Iris pigment epithelial cell (primary cell): ENCODE measurements at regions not wholly inside any gene's neighbourhood (a gene's known extent, or its start where the extent isn't known, plus 50 kb on each side); places are given as distances from the start of the nearest gene placed in this dataset.

ENCODE experiments used
- DNase-seq: peaks from one replicate; pipeline ENCODE4 v3.0.0-alpha.2; 2011; ENCODE audit warnings: low read depth

DNA sequence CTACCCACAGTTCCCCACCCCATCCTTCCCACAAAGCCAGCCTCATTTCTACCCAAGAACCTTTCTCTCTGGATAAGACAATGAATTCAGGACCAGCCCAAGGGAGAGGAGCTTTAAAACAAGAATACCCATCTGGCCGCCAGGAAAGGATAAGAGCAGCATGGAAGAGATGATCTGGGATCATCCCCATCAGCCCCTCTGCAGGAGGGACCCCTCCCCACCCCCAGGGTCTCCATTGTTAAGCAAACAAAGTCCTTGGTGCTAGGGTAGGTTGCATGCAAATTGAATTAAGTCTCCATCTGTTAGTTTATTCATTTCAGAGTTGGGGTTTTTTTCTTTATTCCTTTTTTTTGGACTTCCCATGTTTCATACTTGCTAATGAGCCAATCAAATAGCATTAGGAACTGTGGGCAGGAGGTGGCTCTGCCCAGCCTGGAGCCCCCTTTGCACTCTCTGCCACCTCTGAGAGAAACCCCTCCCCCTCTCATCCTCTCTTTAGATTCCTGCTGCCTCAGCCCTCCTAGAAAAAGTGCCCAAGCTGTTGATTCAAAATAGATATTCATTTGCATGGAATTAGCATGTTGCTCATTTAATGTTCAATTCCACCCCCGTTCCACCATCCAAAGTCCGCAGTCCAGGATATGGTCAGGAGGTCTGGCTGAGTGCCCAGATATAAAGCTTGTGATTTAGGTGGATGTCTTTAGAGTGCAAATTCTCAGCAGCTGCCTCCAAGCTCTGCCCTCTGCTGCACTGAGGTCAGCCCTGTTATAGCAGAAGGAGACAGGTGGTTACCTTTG, 138.5 kb upstream of the NCAM1 start:
- peak; percentile 15 for DNase-seq

DNA sequence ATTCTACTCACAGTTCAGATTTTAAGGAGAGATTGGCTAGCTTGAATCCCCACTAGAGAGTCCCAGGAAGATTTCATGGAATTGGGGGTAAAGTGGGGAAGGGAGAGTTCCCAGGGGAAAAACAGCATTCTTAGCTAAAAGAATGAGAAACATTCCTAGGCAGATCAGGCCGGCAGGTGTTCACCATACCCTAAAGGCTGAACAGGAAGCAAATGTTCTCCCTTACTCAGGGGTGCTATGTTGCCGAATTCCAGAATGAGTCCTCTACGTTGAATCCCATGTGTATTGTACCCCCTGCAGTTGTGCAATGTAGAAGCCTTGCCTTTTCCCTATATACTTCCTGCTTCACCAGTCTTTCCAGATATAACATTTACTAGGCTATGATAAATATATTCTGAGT, 135.2 kb upstream of the NCAM1 start:
- DNase-seq: no peak

DNA sequence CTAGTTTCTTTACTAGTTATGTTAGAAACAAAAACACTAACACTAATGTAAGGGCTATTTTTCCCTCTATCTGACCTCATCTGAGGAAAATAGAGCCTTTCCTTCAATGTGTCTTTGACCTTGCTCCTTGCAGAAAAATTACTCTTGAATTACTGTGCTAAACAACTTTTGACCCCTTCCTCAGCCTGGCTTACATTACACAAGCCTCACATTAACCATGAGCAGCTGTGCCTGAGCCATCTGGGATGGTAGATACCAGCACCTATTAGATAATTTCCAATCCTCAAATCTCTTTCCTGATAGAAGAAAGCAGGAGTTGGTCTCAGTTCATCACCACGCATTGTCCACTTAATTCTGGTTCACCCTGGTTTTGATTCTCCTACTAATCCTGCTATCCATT, 134.4 kb upstream of the NCAM1 start:
- no peak for DNase-seq

DNA sequence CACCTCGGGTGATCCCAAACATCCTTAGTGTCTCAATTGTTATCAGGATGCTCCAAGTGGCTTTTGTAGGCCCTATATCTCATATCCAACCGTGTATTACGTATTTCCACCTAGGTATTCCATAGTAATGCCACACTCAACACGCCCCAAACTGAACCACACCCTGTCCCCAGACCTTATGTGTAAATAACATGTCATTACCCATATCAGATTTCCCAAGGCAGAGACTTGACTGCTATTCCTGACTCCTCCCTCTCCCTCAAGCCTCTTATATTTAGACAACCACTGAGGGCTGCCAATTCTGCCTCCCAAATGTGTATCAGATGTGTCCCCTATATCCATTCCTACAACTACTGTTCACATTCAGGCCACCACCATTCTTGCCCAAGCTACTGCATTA, 132.8 kb upstream of the NCAM1 start:
- no peak for DNase-seq

DNA sequence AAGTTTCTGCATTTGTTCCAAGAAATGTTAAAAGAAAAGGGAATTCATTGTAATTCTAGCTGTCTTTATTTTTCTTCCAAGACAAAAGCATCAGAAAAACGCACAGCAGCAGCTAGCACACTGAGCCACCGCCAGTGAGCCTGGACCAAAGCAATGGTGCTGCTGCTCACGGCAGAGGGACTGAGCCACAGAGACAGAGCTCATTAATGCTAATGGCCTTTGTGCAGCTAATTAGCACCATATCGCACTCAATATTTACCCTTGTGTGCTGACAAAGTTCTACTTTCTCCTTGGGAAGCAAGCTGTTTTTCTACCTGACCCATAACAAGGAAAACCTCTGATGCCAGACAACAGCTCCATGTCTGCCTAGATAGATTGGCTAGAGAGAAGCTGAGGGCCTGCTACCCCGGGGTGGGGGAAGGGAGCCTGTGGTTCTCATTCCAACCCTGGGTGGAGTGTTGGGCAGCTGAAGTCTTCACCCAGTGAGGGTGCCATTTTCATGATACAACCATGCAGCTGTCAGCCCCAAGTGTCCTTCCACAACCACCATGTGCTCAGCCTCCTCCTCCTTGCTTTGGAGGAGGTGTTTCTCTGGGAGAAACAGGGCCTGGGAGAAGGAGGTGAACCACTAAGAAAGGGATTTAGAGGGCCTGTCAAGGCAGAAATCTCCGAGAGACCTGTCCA, 131.1 kb upstream of the NCAM1 start:
- DNase-seq: no peak

DNA sequence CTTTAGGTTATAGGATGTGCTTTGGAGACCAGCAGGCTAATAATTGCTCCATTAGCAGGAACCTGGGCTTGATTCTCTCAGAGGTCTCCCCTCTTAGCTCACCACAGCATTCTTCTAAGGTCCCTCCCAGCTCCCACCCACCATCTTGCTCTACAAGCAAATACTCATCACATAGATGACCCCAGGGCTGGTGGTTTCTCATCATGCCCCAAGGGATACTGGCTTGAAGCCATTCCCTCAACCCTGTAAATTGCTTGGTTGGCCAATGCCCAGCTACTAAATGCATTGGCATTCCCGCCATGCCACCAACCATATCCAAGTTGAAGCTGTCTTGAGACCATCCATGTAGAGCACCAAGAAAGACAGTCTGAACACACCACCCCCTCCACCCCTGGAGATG, 130.2 kb upstream of the NCAM1 start:
- DNase-seq: no peak

DNA sequence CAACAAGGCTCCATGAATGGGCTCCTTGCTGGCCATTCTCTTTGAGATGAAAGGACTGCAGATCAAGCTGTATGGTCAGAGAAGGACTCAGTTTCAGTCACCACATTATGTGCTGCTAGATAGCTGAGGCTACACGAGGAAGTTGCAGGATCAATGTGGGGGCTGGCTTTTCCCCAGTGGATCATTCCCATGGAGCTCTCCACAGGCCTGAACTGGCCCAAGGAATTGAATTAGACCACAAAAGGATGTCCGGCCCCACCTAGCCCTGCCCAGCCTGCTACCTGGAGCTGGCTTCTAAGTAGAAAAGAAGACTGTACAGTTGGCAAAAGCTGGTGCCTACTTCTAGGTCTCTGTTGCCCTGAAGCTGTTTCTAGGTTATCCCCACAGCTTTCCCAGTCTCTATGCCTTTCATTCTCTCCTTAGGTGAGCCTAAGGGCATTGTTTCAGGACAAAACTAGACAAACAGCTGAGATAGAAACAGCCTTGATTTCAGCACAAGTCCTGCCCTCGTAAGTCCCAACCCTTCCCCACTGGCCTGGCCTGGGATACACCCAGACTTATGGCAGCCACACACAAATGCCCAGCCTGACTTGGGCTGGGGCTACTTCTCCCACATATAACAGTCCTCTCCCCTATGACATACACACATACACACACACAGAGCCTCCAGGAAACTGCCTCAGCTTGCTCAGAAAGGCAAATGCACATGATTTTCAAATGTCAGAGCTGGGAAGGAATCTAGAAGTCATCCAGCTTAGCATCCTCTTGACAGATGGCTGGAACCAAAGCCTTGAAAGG, 129.1 kb upstream of the NCAM1 start:
- DNase-seq: no peak

DNA sequence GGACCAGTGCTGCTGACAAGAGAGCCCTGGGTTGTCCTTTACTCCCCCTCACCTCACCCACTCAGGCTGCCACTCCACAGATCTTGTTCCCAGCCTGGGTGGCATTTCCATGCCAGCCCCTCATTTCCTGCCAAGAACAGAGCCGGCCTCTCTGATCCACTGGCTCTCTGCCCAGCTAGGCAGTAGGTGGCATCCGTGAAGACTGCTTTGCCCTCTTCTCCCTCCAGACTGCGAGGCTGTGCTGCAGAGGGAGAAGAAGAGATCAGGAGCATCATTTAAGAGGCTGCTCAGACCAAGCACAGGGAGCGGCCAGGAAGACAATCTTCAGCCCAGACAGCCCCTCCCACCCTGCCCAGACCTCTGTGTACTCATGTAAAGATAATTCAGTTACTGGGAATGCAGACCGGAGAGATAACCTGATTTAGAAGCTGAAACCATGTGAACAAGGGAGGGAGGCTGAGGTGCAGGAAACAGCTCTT, 126.9 kb upstream of the NCAM1 start:
- DNase-seq: no peak

DNA sequence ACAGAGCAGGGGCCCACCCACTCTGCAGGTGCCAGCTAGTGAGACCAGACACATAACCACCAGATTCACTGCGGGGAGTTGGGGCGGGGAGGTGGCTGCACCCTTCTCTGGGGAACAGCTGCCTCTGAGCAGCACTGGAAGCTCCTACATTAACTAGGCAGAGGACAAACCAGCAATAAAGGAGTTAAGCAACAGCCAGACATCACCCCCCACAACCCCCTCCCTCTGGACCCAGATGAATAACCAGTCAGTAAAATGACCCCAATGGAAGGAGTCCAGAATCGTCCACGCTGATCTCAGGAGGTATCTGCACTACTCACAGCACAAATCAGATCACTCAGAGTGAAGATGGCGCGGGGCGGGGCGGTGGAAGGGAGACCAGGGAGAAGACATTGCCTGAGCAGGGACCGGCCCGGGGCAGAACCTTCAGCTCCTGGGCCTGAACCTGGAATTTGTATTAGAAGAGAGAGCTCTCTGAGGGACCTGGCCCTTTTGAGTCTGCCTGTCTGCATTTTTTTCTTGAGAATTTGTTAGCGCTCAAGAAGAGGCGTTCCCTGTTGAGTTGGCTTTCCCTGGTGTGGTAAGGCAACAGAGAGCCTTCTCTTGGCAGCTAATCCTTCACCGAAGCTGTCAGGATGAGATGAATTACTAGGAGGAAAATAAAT, 125.5 kb upstream of the NCAM1 start:
- DNase-seq: no peak

DNA sequence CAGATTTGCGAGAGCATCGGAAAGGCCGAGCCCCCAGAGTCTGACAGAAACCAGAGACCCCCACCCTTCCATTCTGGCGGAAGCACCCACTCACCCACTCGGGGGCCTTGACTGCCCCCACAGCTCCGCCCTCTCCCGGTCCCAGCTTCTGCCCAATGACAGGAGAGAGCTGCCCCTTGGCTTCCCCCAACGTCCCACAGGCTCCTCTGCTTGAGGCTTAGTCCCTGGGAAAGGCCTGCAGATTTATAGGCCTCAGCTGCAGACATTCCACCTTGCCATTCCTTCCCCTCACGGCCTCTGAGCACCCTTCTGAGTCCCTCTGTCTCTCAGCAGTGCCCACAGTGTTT, 125.0 kb upstream of the NCAM1 start:
- no peak for DNase-seq

DNA sequence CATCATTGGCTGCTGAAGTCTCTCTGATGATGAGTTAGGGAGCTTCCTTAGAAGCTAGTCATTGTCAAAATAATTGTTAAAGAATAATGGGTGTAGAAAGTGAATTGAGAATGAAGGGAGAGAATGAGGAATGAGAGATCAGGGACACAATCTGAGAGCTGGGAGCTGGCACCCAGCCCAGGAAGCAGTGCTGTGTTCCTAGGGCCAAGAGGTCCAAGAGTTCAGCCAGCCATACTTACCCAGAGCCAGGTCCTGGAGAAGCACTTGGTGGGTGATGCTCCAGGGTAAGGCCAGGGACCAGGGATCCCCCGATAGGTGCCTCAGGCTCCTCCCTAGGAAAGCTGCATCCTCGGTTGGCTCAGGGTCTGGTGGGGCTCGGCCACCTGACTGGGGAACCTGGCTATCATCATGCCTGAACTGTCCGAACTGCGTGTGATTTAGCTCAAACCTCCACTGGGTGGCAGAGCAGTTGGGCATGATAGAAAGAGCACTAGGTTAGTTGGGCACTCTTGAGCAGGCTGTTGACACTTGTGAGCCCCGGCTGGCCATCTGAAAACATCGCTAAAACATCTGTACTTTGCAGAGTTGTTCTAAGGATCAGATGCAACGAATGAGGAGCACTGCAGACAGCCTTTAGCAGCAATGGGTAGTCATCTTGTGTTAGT, 123.9 kb upstream of the NCAM1 start:
- peak; percentile 3 for DNase-seq

DNA sequence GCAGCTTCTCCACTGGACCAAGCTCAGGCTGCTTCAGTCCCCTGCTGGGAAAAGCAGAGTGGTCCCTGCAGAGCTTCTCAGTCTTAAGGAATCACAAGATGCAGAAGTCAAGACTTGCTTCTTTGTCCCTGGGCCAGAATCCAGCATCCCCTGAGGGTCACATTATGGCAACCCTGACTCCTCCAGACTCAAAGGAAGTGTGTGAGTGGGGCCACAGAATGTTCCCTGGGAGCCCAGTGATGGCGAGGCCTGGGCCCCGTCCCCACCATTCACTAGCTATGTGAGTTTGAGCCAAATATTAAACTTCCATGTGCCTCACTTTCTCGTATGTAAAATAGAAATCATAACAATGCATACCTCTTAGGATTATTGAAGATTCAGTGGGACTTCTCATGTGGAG, 122.2 kb upstream of the NCAM1 start:
- no peak for DNase-seq

DNA sequence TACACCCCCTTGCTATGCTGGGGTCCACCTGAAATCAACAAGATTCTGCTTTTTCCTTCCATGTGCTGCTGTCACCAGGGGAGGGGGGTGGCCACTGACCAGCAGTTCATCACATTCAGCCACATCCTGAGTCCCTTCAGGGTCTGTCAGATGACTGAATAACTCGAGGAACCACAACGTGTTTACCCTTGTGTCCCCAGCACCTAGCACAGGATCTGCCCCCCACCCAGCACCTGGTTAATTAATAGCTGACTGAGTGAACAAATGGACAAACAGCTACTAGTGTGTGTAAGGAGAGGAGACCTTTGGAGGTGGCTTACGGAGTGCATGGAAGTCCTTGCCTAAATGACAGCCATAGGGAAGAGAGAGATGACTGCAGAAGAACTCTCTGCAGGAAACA, 119.5 kb upstream of the NCAM1 start:
- DNase-seq: no peak

DNA sequence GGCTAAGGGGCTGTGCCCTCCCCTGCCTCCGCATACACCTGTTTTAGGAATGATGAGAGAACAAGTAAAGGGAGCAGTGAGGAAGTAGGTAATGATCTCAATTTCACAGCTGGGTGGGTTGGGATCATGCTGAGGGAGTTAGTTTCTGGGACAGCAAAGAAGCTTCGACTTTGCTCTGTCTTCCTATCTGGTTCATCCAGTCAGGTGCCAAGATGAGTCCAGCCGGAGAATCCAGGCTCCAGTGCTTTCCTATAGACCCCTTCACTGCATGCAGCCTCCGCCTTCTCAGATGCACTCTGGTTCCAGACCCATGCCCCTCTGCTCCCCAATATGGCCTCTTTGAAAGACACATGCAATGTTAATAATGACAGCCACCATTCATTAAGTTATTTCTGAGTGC, 119.1 kb upstream of the NCAM1 start:
- no peak for DNase-seq

DNA sequence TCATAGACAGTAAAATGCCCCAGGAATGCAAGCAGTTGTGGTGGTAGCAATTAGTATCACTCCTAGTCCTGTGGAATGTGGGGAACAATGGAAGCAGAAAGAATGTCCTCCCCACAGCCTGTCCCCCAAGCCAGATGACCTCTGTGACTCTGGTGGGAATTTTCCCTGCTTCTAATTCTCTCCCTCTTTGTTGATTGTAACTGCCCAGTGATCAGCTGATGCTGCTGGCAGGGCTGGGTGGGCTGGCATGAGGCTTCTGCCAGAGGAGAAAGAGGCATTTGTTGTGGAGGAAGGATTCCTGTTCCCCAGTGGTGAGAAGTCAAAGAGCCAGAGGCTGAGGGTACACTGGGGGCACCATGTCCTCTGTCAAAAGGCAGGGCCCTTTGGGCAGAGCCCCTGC, 116.7 kb upstream of the NCAM1 start:
- DNase-seq: no peak

DNA sequence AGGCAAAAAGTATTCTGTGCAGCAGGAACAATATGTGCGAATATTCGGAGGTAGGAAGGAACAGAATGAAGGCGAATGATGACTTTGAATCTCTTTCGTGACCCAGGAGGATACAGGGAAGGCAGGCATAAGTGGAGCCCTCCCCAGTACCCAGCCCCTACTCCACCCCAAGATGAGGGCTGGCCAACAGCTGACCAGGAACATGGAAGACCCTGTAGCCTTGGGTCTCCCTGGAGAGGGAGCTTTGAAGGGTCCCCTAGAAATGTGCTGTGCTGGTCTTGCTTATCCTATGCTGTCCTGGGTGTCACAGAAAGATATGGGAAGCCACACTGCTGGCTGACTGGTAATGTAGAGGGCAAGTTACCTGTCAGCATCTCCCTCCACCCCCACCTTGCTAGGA, 113.7 kb upstream of the NCAM1 start:
- no peak for DNase-seq

DNA sequence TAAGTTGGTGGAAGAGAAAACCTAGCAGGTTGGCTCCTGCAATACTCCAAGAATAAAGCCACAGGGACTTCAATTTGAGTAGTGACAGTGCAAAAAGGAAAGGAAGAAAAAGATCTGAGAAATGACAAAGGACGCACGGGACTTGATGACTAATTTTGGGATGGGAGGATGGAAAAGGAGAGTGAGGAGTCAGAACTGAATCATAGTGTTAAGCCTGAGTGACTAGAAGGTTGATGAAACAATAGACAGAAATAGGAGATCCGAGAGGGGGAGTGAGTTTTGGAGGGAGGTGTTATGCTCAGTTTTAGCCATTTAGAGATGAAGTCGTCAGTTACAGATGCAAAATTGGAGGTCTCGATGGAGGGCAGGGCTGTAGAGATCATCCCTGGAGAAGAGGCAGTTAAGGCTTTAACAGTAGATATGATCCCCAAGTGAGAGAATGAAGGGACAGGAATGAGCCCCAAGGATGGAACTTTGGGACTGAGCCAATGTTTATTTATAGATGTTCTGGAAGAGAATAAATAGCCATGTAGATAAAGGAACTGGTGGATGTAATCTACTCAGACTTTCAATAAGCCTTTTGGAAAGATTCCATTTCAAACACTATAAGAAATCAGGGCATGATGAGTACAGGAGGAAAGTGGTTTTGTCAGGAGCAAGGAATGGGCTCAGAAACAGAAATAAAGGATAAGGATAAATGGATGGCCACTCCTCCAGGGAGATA, 108.9 kb upstream of the NCAM1 start:
- DNase-seq: peak; percentile 14

DNA sequence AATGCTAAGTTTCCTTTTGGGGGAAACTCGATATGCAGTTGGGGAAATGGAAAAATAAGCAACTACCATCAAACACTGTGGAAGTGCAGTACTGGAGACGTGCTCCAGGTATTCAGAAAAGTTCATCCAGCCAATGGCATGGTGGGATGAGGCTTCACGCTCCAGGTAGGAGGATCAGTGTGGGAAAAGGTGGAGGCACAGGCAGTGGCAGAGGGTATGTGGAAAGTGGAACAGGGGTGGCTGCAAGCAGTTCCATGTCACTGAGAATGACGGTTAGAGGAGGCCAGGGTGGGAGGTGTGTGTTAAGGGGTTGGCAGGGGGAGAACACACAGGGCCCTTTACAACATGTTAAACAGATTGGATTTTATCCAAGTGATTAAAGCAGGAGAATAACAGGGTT, 105.1 kb upstream of the NCAM1 start:
- no peak for DNase-seq

DNA sequence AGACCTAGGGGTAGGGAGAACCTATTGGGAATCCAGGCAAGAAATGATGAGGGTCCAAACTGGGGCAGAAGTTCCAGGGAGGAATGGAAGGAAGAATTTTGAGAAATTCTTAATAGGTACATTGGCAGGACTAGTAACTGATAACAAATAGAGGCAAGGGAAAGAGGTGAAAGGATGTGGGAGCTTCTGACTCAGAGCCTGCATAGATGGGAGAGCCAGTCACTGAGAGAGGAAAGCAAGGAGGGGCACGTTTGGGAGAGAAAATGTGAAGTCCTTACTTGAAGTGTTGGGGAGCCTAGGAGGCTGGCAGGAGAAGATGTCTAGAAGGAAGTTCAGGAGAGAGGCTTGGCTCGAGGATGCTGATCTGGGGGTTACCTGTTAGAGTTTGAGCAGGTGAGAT, 104.6 kb upstream of the NCAM1 start:
- no peak for DNase-seq

DNA sequence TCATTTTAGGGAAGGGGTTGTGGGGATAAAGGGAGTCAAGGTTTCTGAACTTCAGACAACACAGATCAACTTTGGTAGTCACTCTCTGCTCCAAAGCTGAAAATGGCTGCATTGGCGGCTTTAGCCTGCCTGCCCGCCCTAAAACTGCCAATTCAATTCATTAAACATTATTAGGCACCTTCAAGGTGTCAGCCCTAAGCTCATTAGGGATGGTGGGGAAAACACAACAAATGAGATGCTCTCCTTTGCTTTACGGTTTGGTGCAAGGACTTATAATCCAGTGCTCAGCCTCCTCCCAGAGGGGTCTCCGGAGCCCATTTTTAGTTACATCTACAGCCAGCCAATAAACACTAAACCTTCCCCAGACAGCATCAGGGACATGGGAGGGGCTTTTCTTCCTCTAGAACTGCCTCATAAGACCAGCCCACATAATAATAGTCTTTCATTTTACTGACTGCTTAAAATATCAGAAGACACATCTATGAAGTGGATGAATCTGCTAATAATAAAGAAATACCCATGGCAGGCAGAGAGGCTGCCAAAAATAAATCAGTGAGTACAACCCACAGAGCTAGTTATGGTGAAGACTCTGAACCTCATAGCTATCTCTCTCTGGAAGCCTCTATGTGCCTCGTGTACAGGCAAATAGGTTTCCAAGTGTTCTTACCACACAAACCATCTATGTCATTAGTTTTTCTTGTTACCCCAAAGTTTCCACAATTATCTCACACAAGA, 102.8 kb upstream of the NCAM1 start:
- DNase-seq: no peak

DNA sequence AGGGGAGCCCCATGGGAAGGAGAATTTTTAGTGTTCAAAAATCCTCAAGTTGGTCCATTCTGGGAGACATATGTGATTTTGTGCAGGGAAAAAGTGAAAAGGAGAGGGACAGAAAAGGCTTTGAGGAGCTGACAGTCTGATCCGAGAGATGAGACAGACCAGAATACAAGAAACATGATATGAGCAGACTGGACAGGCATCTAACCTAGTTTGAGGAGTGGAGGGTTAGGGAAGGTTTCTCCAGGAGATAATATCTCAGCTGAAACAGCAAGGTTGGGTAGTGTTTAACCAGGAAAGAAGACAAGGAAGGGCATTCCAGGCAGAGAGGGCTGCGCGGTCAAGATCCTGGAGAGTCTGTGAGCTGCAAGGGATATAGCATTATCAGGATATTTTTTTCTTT, 101.4 kb upstream of the NCAM1 start:
- DNase-seq: no peak
